ENCODE measurements at regions not wholly inside any gene's neighbourhood (a gene's known extent, or its start where the extent isn't known, plus 50 kb on each side); places are given as distances from the start of the nearest gene placed in this dataset.

GRCh38 chr12:82025462-82025861, 266.3 kb upstream of the PPFIA2 start:
- no peaks in the 10 kb centered on the region for H3K4me1 Mint-ChIP-seq
- TF ChIP-seq CREB1 (CRISPR knock-in tag; IDR thresholded peaks at IDR 0.05): no peak
- no peak overlapping the region for H3K4me3 Mint-ChIP-seq
- H3K27ac Mint-ChIP-seq: no peak overlapping the region
- ChIA-PET CTCF (no interaction called here), POLR2A (no interaction called here)
- H3K9me3 Mint-ChIP-seq: no peaks in the 10 kb centered on the region
- H3K27me3 Mint-ChIP-seq (ENCODE audit: low read depth): no peaks in the 10 kb centered on the region
- DNase-seq (ENCODE audit: low spot score) (no peak), ATAC-seq (no peak)
- H3K36me3 Mint-ChIP-seq: no peaks in the 10 kb centered on the region

GRCh38 chr12:82019533-82019932, 260.4 kb upstream of the PPFIA2 start:
- no peaks in the 10 kb centered on the region for H3K27me3 Mint-ChIP-seq (ENCODE audit: low read depth)
- ChIA-PET POLR2A (no interaction called here), CTCF (no interaction called here)
- H3K36me3 Mint-ChIP-seq: peaks cover 17% of the 10 kb centered on the region
- H3K27ac Mint-ChIP-seq: no peak overlapping the region
- TF ChIP-seq ZNF532 (CRISPR knock-in tag; IDR thresholded peaks at IDR 0.05; ENCODE audit: borderline replicate concordance) (no peak), CTCF (IDR thresholded peaks at IDR 0.05) (peak; percentile 30; the same call in 1 of the 2 replicates), ZNF512 (CRISPR knock-in tag; IDR thresholded peaks at IDR 0.05; ENCODE audit: borderline replicate concordance) (no peak)
- ATAC-seq (peak; percentile 46; the same call in 1 of the 2 replicates), DNase-seq (ENCODE audit: low spot score) (no peak)
- peaks cover 27% of the 10 kb centered on the region for H3K9me3 Mint-ChIP-seq
- no peak overlapping the region for H3K4me3 Mint-ChIP-seq
- H3K4me1 Mint-ChIP-seq: no peaks in the 10 kb centered on the region

GRCh38 chr12:82015623-82016347, 256.6 kb upstream of the PPFIA2 start:
- ChIA-PET POLR2A (no interaction called here), CTCF (no interaction called here)
- Mint-ChIP-seq H3K27ac (no peak overlapping the region), H3K27me3 (ENCODE audit: low read depth) (no peaks in the 10 kb centered on the region), H3K4me3 (no peak overlapping the region), H3K4me1 (no peaks in the 10 kb centered on the region), H3K9me3 (peaks cover 27% of the 10 kb centered on the region), H3K36me3 (peaks cover 17% of the 10 kb centered on the region)
- DNase-seq (ENCODE audit: low spot score): no peak
- no peak for ATAC-seq
- TF ChIP-seq TCF7 (CRISPR knock-in tag; IDR thresholded peaks at IDR 0.05; ENCODE audit: low read depth) (no peak), MYBL2 (CRISPR knock-in tag; IDR thresholded peaks at IDR 0.05) (no peak), ZBTB21 (CRISPR knock-in tag; IDR thresholded peaks at IDR 0.05; ENCODE audit: borderline replicate concordance) (no peak), SMAD4 (CRISPR knock-in tag; IDR thresholded peaks at IDR 0.05) (no peak), TEAD1 (CRISPR knock-in tag; IDR thresholded peaks at IDR 0.05) (no peak), AFF4 (CRISPR knock-in tag; IDR thresholded peaks at IDR 0.05; ENCODE audit: borderline replicate concordance) (no peak), ZNF263 (CRISPR knock-in tag; IDR thresholded peaks at IDR 0.05; ENCODE audit: low read depth) (no peak), ZNF219 (CRISPR knock-in tag; IDR thresholded peaks at IDR 0.05; ENCODE audit: borderline replicate concordance) (no peak), SP1 (CRISPR knock-in tag; conservative IDR thresholded peaks at IDR 0.05) (no peak), E2F5 (CRISPR knock-in tag; IDR thresholded peaks at IDR 0.05) (no peak), E2F4 (CRISPR knock-in tag; IDR thresholded peaks at IDR 0.05; ENCODE audit: borderline replicate concordance, low read depth) (no peak), SMAD3 (CRISPR knock-in tag; IDR thresholded peaks at IDR 0.05; ENCODE audit: borderline replicate concordance) (no peak), ATF3 (CRISPR knock-in tag; conservative IDR thresholded peaks at IDR 0.05) (no peak)
